ENCODE measurements at regions not wholly inside any gene's neighbourhood (a gene's known extent, or its start where the extent isn't known, plus 50 kb on each side); places are given as distances from the start of the nearest gene placed in this dataset.
"Not testable (repeated sequence)": the region's sequence is repeated elsewhere in the genome, so short reads cannot be mapped to it uniquely, and the experiment has no call there.

GRCh38 chr1:111048253-111048652 lies 84.5 kb upstream of the LRIF1 start:
- TF ChIP-seq CTCF (conservative IDR thresholded peaks at IDR 0.05; ENCODE audit: low read length); EZH2phosphoT487 (IDR thresholded peaks at IDR 0.05; ENCODE audit: borderline replicate concordance, low read depth, low read length): not testable (repeated sequence)
